ENCODE measurements at regions not wholly inside any gene's neighbourhood (a gene's known extent, or its start where the extent isn't known, plus 50 kb on each side); places are given as distances from the start of the nearest gene placed in this dataset.
"Not testable (repeated sequence)": the region's sequence is repeated elsewhere in the genome, so short reads cannot be mapped to it uniquely, and the experiment has no call there.

GRCh38 chr14:53723221-53723620 lies 233.4 kb downstream of the BMP4 start:
- DNase-seq (ENCODE audit: low read depth, low spot score), result no peak
- CTCF ChIA-PET, result no interaction called here

GRCh38 chr14:53719536-53719935 lies 237.1 kb downstream of the BMP4 start:
- TF ChIP-seq CTCF (IDR thresholded peaks at IDR 0.05; ENCODE audit: low read depth, low read length), result no peak
- ChIA-PET CTCF (no interaction called here), POLR2A (no interaction called here)
- Histone ChIP-seq H3K27me3 (ENCODE audit: control insufficient read depth, insufficient read depth, low read length) (peaks cover 2% of the 10 kb centered on the region), H3K9me3 (ENCODE audit: control insufficient read depth, insufficient read depth, low read length) (no peaks in the 10 kb centered on the region), H3K4me3 (ENCODE audit: low read depth, low read length) (no peak overlapping the region), H3K27ac (ENCODE audit: low read depth, low read length) (no peak overlapping the region)
- no peak for DNase-seq (ENCODE audit: low read depth, low spot score)

More at GRCh38 chr14:53723221-53723620, 233.4 kb downstream of the BMP4 start:
- no peak for TF ChIP-seq CTCF (IDR thresholded peaks at IDR 0.05; ENCODE audit: low read depth, low read length)
- H3K27me3 ChIP-seq (ENCODE audit: control insufficient read depth, insufficient read depth, low read length), result no peaks in the 10 kb centered on the region
- POLR2A ChIA-PET, result no interaction called here
- no peak overlapping the region for H3K27ac ChIP-seq (ENCODE audit: low read depth, low read length)
- H3K4me3 ChIP-seq (ENCODE audit: low read depth, low read length), result no peak overlapping the region
- no peaks in the 10 kb centered on the region for H3K9me3 ChIP-seq (ENCODE audit: control insufficient read depth, insufficient read depth, low read length)

GRCh38 chr14:53716578-53716977 lies 240.0 kb downstream of the BMP4 start:
- Histone ChIP-seq H3K27me3 (ENCODE audit: control insufficient read depth, insufficient read depth, low read length) (peaks cover 2% of the 10 kb centered on the region), H3K4me3 (ENCODE audit: low read depth, low read length) (no peak overlapping the region), H3K9me3 (ENCODE audit: control insufficient read depth, insufficient read depth, low read length) (no peaks in the 10 kb centered on the region), H3K27ac (ENCODE audit: low read depth, low read length) (no peak overlapping the region)
- no peak for TF ChIP-seq CTCF (IDR thresholded peaks at IDR 0.05; ENCODE audit: low read depth, low read length)
- no peak for DNase-seq (ENCODE audit: low read depth, low spot score)
- CTCF ChIA-PET, result interaction anchor here (0.5 kb wide), 1 partner anchor 99 kb away, joined by 3 read pairs; no protein-coding TSS in a partner anchor
- POLR2A ChIA-PET, result no interaction called here

GRCh38 chr14:53715193-53715721 lies 241.4 kb downstream of the BMP4 start:
- Histone ChIP-seq H3K27me3 (ENCODE audit: control insufficient read depth, insufficient read depth, low read length) (peaks cover 5% of the 10 kb centered on the region), H3K9me3 (ENCODE audit: control insufficient read depth, insufficient read depth, low read length) (no peaks in the 10 kb centered on the region), H3K27ac (ENCODE audit: low read depth, low read length) (no peak overlapping the region), H3K4me3 (ENCODE audit: low read depth, low read length) (no peak overlapping the region)
- POLR2A ChIA-PET, result no interaction called here
- no peak for DNase-seq (ENCODE audit: low read depth, low spot score)
- CTCF ChIA-PET, result no interaction called here
- TF ChIP-seq CTCF (IDR thresholded peaks at IDR 0.05; ENCODE audit: low read depth, low read length), result no peak

GRCh38 chr14:53714495-53715192 lies 242.0 kb downstream of the BMP4 start:
- H3K27ac ChIP-seq (ENCODE audit: low read depth, low read length), result no peak overlapping the region
- ChIA-PET CTCF (no interaction called here), POLR2A (no interaction called here)
- H3K27me3 ChIP-seq (ENCODE audit: control insufficient read depth, insufficient read depth, low read length), result peaks cover 5% of the 10 kb centered on the region
- no peaks in the 10 kb centered on the region for H3K9me3 ChIP-seq (ENCODE audit: control insufficient read depth, insufficient read depth, low read length)
- no peak overlapping the region for H3K4me3 ChIP-seq (ENCODE audit: low read depth, low read length)
- TF ChIP-seq CTCF (IDR thresholded peaks at IDR 0.05; ENCODE audit: low read depth, low read length), result no peak
- no peak for DNase-seq (ENCODE audit: low read depth, low spot score)

GRCh38 chr14:53712901-53713300 lies 243.7 kb downstream of the BMP4 start:
- DNase-seq (ENCODE audit: low read depth, low spot score); H3K9me3 ChIP-seq (ENCODE audit: control insufficient read depth, insufficient read depth, low read length); POLR2A ChIA-PET; H3K27me3 ChIP-seq (ENCODE audit: control insufficient read depth, insufficient read depth, low read length); H3K4me3 ChIP-seq (ENCODE audit: low read depth, low read length); H3K27ac ChIP-seq (ENCODE audit: low read depth, low read length): not testable (repeated sequence)
- CTCF ChIA-PET, result interaction anchor here (1.0 kb wide), 1 partner anchor 616 kb away, joined by 3 read pairs; no protein-coding TSS in a partner anchor
